Testis (tissue), 2 donors: ENCODE measurements at regions not wholly inside any gene's neighbourhood (a gene's known extent, or its start where the extent isn't known, plus 50 kb on each side); places are given as distances from the start of the nearest gene placed in this dataset.

Experiments used
- CTCF ChIP-seq, 3 experiments: fragments of 450-650 bp in 2 of 3; fragments of 200-600 bp in 1 of 3; sonication (generic) in 1 of 3; IDR thresholded peaks; one replicate each; pipeline ENCODE4 v1.5.1; 2016 to 2019; ENCODE audit warnings: antibody characterized with exemption in 3 of 3, mild to moderate bottlenecking in 2 of 3, moderate library complexity in 1 of 3
- POLR2A ChIP-seq: fragments of 450-650 bp; IDR thresholded peaks from one replicate; pipeline ENCODE4 v1.6.1; 2017; ENCODE audit warnings: antibody characterized with exemption, mild to moderate bottlenecking, moderate library complexity

- TF ChIP-seq CTCF (IDR thresholded peaks at IDR 0.05) (no peak), POLR2A (no peak)
Measured at GRCh38 chr6:169367507-169367906, 113.9 kb upstream of the THBS2 start.
